Uterus (tissue), 2 donors: ENCODE measurements at regions not wholly inside any gene's neighbourhood (a gene's known extent, or its start where the extent isn't known, plus 50 kb on each side); places are given as distances from the start of the nearest gene placed in this dataset.

Experiments
- CTCF ChIP-seq, 4 experiments: fragments of 200-600 bp in 2 of 4; fragments of 450-650 bp in 2 of 4; sonication (generic) in 2 of 4; IDR thresholded peaks; one replicate each; pipeline ENCODE4 v1.5.1; 2016 to 2019; ENCODE audit warnings: antibody characterized with exemption in 4 of 4, mild to moderate bottlenecking in 2 of 4, moderate library complexity in 1 of 4
- POLR2A ChIP-seq, 2 donors: fragments of 450-650 bp; IDR thresholded peaks; one replicate each; pipeline ENCODE4 v1.6.1; 2016; ENCODE audit warnings: antibody characterized with exemption in 2 of 2, mild to moderate bottlenecking in 1 of 2, moderate library complexity in 1 of 2

- TF ChIP-seq CTCF (IDR thresholded peaks at IDR 0.05) (no peak), POLR2A (IDR thresholded peaks at IDR 0.05) (no peak)
Measured at GRCh38 chr7:25735674-25736242, 416.2 kb upstream of the NFE2L3 start.
